GM21576 (cell line): ENCODE measurements at regions not wholly inside any gene's neighbourhood (a gene's known extent, or its start where the extent isn't known, plus 50 kb on each side); places are given as distances from the start of the nearest gene placed in this dataset.
"Not testable (repeated sequence)": the region's sequence is repeated elsewhere in the genome, so short reads cannot be mapped to it uniquely, and the experiment has no call there.

Source experiments
- ATAC-seq: cut with Tn5 transposase; IDR thresholded peaks from one replicate; pipeline ENCODE4 v1.9.1; 2021; ENCODE audit warnings: mild to moderate bottlenecking, moderate library complexity; ENCODE audit not compliant: unreplicated experiment

DNA sequence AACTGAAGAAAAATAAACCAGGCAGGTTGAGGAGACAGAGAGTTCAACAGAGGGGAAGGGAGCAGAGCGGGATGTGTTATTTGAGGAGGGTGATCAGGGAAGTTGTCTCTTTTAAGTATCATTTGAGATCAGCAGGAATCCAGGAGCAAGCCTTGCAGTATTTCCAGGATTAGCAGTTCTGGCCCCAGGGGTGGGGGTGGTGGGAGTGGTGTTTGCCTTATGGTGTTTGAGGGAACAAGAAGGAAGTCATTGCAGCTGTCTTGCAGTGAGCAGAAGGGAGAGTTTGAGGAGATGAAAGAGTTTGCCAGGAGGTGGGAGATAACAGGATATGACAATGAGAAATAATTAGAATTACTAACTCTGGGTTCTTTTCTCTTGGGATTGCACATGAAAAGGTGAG lies 418.6 kb downstream of the NELL2 start:
- ATAC-seq: no peak

DNA sequence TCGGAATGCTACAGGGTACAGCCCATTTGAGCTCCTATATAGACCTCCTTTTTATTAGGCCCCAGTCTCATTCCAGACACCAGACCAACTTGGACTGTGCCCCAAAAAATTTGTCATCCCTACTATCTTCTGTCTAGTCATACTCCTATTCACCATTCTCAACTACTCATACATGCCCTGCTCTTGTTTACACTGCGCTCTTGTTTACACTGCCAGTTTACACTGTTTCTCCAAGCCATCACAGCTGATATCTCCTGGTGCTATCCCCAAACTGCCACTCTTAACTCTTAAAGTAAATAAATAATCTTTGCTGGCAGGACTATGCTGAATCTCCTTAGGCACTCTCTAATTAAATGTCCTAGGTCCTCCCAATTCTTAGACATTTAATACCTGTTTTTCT lies 421.2 kb downstream of the NELL2 start:
- ATAC-seq: not testable (repeated sequence)

DNA sequence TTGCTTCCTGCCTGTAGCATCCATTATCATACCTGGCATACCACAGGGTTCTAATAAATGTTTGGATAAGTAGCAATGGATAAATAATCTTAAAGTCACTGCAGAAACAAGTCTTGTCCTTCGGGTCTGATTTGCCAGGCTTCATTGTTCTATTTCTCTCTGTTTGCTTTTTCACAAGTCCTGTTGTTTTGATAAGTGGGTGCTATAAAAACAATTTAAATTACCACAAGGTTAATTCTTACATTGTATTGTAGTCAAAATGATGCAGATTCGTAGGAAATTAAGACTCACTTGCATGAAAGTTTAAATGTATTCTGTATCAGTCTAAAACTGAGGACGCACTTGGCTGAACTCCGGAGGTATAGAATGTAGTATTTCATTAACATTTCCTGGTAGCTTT lies 429.9 kb downstream of the NELL2 start:
- no peak for ATAC-seq

DNA sequence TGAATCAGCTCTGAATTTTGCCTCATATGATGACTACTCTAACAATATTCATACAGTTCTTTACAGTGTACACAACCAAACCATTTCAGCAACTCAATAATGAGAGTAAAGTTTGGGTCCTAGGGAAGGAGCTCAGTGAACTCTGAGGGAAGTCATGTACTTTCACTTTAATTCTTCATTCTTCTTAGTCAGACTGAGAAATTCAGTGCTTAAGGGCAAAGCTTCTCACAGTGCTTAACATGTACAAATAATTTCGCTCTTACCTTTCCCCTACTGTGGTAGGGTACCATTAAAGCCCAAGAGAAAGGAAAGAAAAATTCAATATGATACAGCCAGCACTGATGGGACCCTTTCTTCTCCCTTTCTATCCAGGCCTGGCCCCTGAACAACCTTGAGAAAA lies 435.0 kb downstream of the NELL2 start:
- peak; percentile 75 for ATAC-seq
